Astrocyte (in vitro differentiated cells and primary cell): ENCODE measurements at regions not wholly inside any gene's neighbourhood (a gene's known extent, or its start where the extent isn't known, plus 50 kb on each side); places are given as distances from the start of the nearest gene placed in this dataset.

ENCODE experiments used
- CTCF ChIP-seq: IDR thresholded peaks from 2 replicates; pipeline ENCODE4 v1.5.1; 2011; ENCODE audit warnings: low read depth, mild to moderate bottlenecking, inconsistent platforms, low read length, moderate library complexity; ENCODE audit not compliant: insufficient read depth
- EZH2 ChIP-seq: IDR thresholded peaks from 2 replicates; pipeline ENCODE4 v1.6.1; 2012; ENCODE audit warnings: mild to moderate bottlenecking, low read length, inconsistent platforms; ENCODE audit not compliant: insufficient read depth

- TF ChIP-seq CTCF (no peak), EZH2 (no peak)
These were observed 153.5 kb downstream of the MAT2B start for GRCh38 chr5:163658702-163659567.
